NCI-H2196 treated with DMSO at 0.1 percent for 48 hours (cell line): ENCODE measurements at regions not wholly inside any gene's neighbourhood (a gene's known extent, or its start where the extent isn't known, plus 50 kb on each side); places are given as distances from the start of the nearest gene placed in this dataset.
"Not testable (repeated sequence)": the region's sequence is repeated elsewhere in the genome, so short reads cannot be mapped to it uniquely, and the experiment has no call there.

Experiments
- DNase-seq: peaks from one replicate; lab custom pipeline; 2025; ENCODE audit not compliant: unreplicated experiment; lab: John Stamatoyannopoulos, UW

GRCh38 chr10:109732254-109732965, 190.9 kb downstream of the XPNPEP1 start:
- no peak for DNase-seq

DNA sequence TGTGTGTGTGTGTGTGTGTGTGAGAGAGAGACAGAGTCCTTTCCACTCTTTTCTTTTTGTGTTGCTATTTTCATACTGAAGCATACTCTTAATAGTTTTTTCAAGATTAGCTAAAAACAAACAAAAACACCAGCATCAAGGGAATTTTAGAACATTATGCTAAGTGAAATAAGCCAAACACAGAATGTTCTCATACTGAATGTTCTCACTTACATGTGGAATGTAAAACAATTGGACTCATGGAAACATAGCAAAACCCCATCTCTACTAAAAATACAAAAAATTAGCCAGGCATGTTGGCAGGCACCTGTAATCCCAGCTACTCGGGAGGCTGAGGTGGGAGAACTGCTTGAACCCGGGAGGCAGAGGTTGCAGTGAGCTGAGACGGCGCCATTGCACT, 193.4 kb downstream of the XPNPEP1 start:
- not testable (repeated sequence) for DNase-seq

DNA sequence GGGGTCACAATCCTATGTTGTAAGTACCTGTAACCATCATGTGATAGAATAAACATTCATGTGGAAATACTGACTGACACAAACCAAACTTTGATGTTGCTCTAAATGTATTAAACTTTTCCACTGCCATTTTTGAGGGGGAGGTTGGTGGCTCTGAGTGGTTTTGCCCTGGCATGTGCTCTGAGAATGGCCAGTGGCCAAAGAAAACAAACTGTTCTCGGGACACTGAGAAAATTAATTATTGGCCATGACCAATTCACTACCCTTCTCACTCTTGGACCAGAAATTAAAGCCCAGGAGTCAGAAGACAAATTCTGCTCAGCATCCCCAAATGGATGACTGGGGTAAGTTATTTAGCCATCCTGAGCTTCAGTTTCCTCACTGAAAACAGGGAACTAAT, 195.9 kb downstream of the XPNPEP1 start:
- DNase-seq = no peak

DNA sequence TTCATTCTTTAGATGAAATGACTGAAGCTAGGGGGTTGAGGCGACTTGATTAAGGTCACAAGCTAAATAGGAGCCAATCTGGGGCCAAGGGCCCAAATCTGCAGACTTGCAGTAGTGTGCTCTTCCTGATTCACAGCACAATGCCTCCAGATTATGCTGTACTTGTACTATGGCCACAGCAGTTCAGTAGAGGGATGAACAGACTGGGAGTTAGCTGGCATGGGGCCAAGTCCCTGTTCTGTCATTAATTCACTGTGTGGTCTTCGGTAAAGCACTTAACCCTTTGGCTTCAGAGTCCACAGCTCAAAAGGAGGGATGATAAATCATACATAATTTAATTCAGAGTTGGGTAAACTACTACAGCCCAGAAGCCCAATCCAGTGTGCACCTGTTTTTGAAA, 196.8 kb downstream of the XPNPEP1 start:
- no peak for DNase-seq

GRCh38 chr10:109723305-109723704, 200.0 kb downstream of the XPNPEP1 start:
- no peak for DNase-seq

DNA sequence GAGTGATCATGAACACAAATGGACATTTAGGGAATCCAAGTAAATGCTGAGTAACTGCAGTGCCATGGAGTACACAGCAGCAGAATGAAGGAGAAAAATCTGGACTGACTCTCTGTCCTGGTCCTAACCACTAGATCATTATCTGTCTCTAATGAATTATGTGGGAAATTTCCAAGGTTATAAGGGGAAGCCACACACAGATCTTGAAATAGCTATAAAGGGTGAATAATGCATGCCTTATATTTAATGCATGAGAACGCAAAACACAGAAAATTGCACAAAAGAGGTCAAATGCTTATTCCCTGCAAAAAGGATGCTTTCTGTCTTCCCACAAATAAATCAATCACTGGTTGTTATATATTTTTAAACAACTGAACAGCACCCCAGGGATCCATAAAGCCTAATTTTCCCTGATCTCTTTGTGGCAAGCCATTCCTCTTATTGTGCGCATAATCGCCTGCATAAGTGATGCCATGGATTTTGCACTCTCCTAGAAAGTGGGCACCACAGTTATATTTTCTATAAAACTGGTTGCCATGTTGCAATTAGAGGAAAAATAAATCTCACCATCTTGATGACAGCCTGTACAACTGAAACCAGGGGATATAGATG, 201.8 kb downstream of the XPNPEP1 start:
- no peak for DNase-seq

- DNase-seq = no peak
These were observed 217.2 kb downstream of the XPNPEP1 start for GRCh38 chr10:109706026-109706560.

- DNase-seq = no peak
These were observed 221.6 kb downstream of the XPNPEP1 start for GRCh38 chr10:109701633-109702215.

DNA sequence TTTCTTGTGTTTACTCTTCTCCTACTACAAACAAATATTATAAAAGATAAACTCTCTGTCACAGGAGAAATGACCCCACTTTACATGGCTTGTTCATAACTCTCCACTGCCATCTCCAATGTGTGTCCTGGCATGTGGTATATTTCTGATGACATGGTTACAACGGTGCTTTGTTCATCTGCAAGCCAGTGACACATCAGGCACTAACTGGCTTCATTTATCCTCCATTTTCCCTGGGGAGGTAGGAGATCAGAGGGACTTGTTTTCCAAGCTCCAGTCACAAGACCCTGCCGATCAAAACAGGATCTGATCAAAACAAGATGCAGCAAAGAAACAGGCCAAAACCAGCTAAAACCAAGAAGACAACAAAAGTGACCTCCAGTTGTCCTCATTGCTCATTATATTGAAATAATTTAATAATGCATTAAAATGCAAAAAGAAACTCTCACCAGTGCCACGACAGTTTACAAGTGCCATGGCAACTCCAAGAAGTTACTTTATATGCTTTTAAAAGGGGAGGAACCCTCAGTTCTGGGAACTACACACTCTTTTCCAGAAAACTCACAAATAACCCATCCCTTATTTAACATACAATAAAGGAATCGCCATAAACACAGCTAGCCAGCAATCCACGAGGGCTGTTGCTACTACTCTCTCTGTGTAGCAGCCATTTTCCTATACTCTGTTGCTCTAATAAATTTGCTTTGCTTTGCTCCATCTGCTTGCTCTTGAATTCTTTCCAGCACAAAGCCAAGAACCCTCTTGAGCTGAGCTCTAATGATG, 224.2 kb downstream of the XPNPEP1 start:
- DNase-seq = no peak

GRCh38 chr10:109698086-109698485, 225.2 kb downstream of the XPNPEP1 start:
- no peak for DNase-seq

DNA sequence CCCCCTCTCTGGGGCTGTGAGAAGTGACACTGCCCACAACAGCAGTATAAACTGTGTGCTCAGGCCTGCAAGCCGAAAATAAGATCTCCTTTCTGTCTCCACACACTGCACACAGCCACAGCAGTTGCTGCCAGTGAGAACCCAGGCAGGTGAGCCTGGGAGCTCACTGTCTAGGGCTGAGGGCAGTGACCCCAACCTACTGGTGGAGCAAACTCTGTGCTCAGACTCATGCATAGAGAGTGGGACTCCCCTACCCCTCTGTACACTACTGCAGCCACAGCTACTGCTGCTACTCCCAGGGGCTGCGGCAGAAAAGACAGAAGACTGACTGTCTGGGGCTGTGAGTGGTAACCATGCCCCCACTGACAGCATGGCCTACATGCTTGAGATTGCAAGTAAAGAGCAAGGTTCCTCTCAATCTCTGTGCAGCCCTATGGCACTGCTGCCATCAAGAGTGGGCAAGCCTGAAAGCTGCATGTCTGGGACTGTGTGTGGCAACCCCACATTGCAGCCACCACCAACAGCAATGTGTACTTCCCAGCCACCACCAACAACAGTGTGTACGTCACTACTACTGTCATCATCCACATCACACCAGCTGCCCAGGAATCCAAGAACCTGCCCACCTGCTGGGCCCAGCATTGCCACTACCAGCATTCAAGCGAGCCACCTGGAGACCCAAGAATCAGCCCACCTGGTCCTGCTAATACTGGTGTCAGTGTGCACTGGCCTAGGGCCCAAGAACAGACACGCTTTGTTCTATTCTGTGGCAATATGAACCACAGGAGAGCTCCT, 226.1 kb downstream of the XPNPEP1 start:
- no peak for DNase-seq

GRCh38 chr10:109696462-109696861, 226.8 kb downstream of the XPNPEP1 start:
- DNase-seq = no peak

GRCh38 chr10:109695988-109696387, 227.3 kb downstream of the XPNPEP1 start:
- no peak for DNase-seq

- no peak for DNase-seq
These were observed 233.5 kb downstream of the XPNPEP1 start for GRCh38 chr10:109689785-109690184.

- no peak for DNase-seq
These were observed 243.8 kb downstream of the XPNPEP1 start for GRCh38 chr10:109679478-109679877.

- no peak for DNase-seq
These were observed 244.5 kb downstream of the XPNPEP1 start for GRCh38 chr10:109678857-109679256.

- DNase-seq = no peak
These were observed 246.6 kb downstream of the XPNPEP1 start for GRCh38 chr10:109676703-109677102.

GRCh38 chr10:109668703-109669102, 254.6 kb downstream of the XPNPEP1 start:
- no peak for DNase-seq

- DNase-seq = no peak
These were observed 255.1 kb downstream of the XPNPEP1 start for GRCh38 chr10:109668154-109668665.

DNA sequence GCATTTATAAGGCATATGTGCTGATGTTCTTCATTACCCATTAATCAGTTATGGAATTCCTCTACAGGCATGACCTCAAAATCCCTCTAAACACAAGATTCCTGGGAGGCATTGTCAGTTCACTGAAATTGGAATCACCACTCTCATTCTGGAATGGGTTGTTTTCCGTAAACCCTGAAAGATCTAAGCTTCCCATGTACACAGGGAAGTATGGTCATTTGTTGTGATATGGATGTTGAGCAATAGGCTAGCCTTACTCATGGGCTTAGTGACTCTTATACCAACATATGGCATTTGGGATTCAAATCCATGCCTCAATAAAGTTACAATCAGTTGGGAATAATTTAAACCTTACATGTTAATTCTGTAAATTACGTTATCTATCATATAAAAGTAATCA, 258.0 kb downstream of the XPNPEP1 start:
- no peak for DNase-seq
